Mammary epithelial cell (primary cell): ENCODE measurements at regions not wholly inside any gene's neighbourhood (a gene's known extent, or its start where the extent isn't known, plus 50 kb on each side); places are given as distances from the start of the nearest gene placed in this dataset.

Experiments
- CTCF ChIP-seq, 2 donors: IDR thresholded peaks in 1 of 2; conservative IDR thresholded peaks in 1 of 2; 2 replicates each; pipeline ENCODE4 v1.5.1; 2011 to 2012; ENCODE audit warnings: inconsistent platforms in 2 of 2, low read length in 2 of 2, mild to moderate bottlenecking in 2 of 2, control low read depth in 1 of 2, low read depth in 1 of 2; ENCODE audit not compliant: insufficient read depth in 1 of 2; ENCODE audit errors: extremely low read depth in 1 of 2
- EZH2 ChIP-seq: IDR thresholded peaks from 2 replicates; pipeline ENCODE4 v1.6.1; 2012; ENCODE audit warnings: low read length, inconsistent platforms, borderline replicate concordance

GRCh38 chr12:111201036-111201435 is 167.9 kb downstream of the PHETA1 start:
- no peak for TF ChIP-seq CTCF (conservative IDR thresholded peaks at IDR 0.05 in 1 of 2, IDR thresholded peaks at IDR 0.05 in 1 of 2; ENCODE audit: extremely low read depth in 1 of 2, insufficient read depth in 1 of 2, low read depth in 1 of 2, low read length in 2 of 2)
- no peak for TF ChIP-seq EZH2
